ENCODE measurements at regions not wholly inside any gene's neighbourhood (a gene's known extent, or its start where the extent isn't known, plus 50 kb on each side); places are given as distances from the start of the nearest gene placed in this dataset.

- Histone ChIP-seq H4K20me1 (ENCODE audit: insufficient read depth, low read depth, low read length) (no peaks in the 10 kb centered on the region), H3K27ac (ENCODE audit: low read length) (no peak overlapping the region), H3K4me3 (ENCODE audit: low read length) (no peak overlapping the region), H3K9me3 (ENCODE audit: low read length) (no peaks in the 10 kb centered on the region), H3K4me1 (ENCODE audit: low read length) (no peaks in the 10 kb centered on the region), H3K27me3 (ENCODE audit: low read length) (no peaks in the 10 kb centered on the region), H3K4me2 (ENCODE audit: low read depth, low read length, poor library complexity, severe bottlenecking) (no peak overlapping the region), H3K9ac (ENCODE audit: low read length) (no peak overlapping the region), H3K36me3 (ENCODE audit: insufficient read depth, low read length) (no peaks in the 10 kb centered on the region), H3K9me2 (replicated peaks; ENCODE audit: insufficient read depth, low read length) (no peaks in the 10 kb centered on the region), H3K79me2 (ENCODE audit: low read length) (no peaks in the 10 kb centered on the region), H2AFZ (ENCODE audit: low read length) (no peak overlapping the region)
- no peak for DNase-seq
These were observed 162.5 kb downstream of the MED10 start for GRCh38 chr5:6215891-6216290.

DNA sequence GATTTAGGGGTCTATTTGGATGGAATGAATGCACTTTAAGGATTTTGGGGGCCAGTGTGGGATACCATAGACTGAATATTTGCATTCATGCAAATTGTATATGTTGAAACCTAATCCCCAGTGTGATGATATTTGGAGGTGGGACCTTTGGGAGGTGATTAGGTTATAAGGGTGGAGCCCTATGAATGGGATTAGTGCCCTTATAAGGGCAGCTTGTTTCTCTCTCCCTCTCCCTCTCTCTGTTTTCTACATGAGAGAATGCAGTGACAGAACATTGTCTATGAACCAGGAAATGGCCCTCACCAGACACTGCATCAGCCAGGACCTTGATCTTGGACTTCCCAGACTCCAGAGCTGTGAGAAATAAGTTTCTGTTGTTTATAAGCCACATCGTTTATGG is 166.1 kb downstream of the MED10 start:
- Histone ChIP-seq H3K27ac (ENCODE audit: low read length) (no peak overlapping the region), H3K36me3 (ENCODE audit: insufficient read depth, low read length) (no peaks in the 10 kb centered on the region), H3K27me3 (ENCODE audit: low read length) (no peaks in the 10 kb centered on the region), H3K9me3 (ENCODE audit: low read length) (no peaks in the 10 kb centered on the region), H3K4me3 (ENCODE audit: low read length) (no peak overlapping the region), H2AFZ (ENCODE audit: low read length) (no peak overlapping the region), H3K4me1 (ENCODE audit: low read length) (no peaks in the 10 kb centered on the region), H4K20me1 (ENCODE audit: insufficient read depth, low read depth, low read length) (no peaks in the 10 kb centered on the region), H3K9me2 (replicated peaks; ENCODE audit: insufficient read depth, low read length) (no peaks in the 10 kb centered on the region), H3K79me2 (ENCODE audit: low read length) (no peaks in the 10 kb centered on the region), H3K9ac (ENCODE audit: low read length) (no peak overlapping the region), H3K4me2 (ENCODE audit: low read depth, low read length, poor library complexity, severe bottlenecking) (no peak overlapping the region)
- no peak for DNase-seq

GRCh38 chr5:6206501-6206900 is 171.8 kb downstream of the MED10 start:
- no peaks in the 10 kb centered on the region for H3K9me2 ChIP-seq (replicated peaks; ENCODE audit: insufficient read depth, low read length)
- no peak overlapping the region for H3K4me2 ChIP-seq (ENCODE audit: low read depth, low read length, poor library complexity, severe bottlenecking)
- no peaks in the 10 kb centered on the region for H3K79me2 ChIP-seq (ENCODE audit: low read length)
- H2AFZ ChIP-seq (ENCODE audit: low read length) = no peak overlapping the region
- no peaks in the 10 kb centered on the region for H4K20me1 ChIP-seq (ENCODE audit: insufficient read depth, low read depth, low read length)
- H3K9me3 ChIP-seq (ENCODE audit: low read length) = no peaks in the 10 kb centered on the region
- H3K27ac ChIP-seq (ENCODE audit: low read length) = no peak overlapping the region
- no peaks in the 10 kb centered on the region for H3K27me3 ChIP-seq (ENCODE audit: low read length)
- H3K4me3 ChIP-seq (ENCODE audit: low read length) = no peak overlapping the region
- H3K36me3 ChIP-seq (ENCODE audit: insufficient read depth, low read length) = no peaks in the 10 kb centered on the region
- no peak overlapping the region for H3K9ac ChIP-seq (ENCODE audit: low read length)
- DNase-seq = no peak
- H3K4me1 ChIP-seq (ENCODE audit: low read length) = no peaks in the 10 kb centered on the region

- no peaks in the 10 kb centered on the region for H3K9me2 ChIP-seq (replicated peaks; ENCODE audit: insufficient read depth, low read length)
- no peaks in the 10 kb centered on the region for H4K20me1 ChIP-seq (ENCODE audit: insufficient read depth, low read depth, low read length)
- H3K4me1 ChIP-seq (ENCODE audit: low read length) = no peaks in the 10 kb centered on the region
- H3K27ac ChIP-seq (ENCODE audit: low read length) = no peak overlapping the region
- no peak overlapping the region for H2AFZ ChIP-seq (ENCODE audit: low read length)
- H3K27me3 ChIP-seq (ENCODE audit: low read length) = no peaks in the 10 kb centered on the region
- no peaks in the 10 kb centered on the region for H3K36me3 ChIP-seq (ENCODE audit: insufficient read depth, low read length)
- H3K9me3 ChIP-seq (ENCODE audit: low read length) = no peaks in the 10 kb centered on the region
- no peak overlapping the region for H3K9ac ChIP-seq (ENCODE audit: low read length)
- DNase-seq = no peak
- no peak overlapping the region for H3K4me2 ChIP-seq (ENCODE audit: low read depth, low read length, poor library complexity, severe bottlenecking)
- no peaks in the 10 kb centered on the region for H3K79me2 ChIP-seq (ENCODE audit: low read length)
- no peak overlapping the region for H3K4me3 ChIP-seq (ENCODE audit: low read length)
These were observed 175.4 kb downstream of the MED10 start for GRCh38 chr5:6202968-6203365.

- Histone ChIP-seq H3K36me3 (ENCODE audit: insufficient read depth, low read length) (no peaks in the 10 kb centered on the region), H3K9ac (ENCODE audit: low read length) (no peak overlapping the region), H3K9me3 (ENCODE audit: low read length) (no peaks in the 10 kb centered on the region), H3K9me2 (replicated peaks; ENCODE audit: insufficient read depth, low read length) (no peaks in the 10 kb centered on the region), H2AFZ (ENCODE audit: low read length) (no peak overlapping the region), H4K20me1 (ENCODE audit: insufficient read depth, low read depth, low read length) (no peaks in the 10 kb centered on the region), H3K27ac (ENCODE audit: low read length) (no peak overlapping the region), H3K27me3 (ENCODE audit: low read length) (no peaks in the 10 kb centered on the region), H3K4me3 (ENCODE audit: low read length) (no peak overlapping the region), H3K4me1 (ENCODE audit: low read length) (no peaks in the 10 kb centered on the region), H3K79me2 (ENCODE audit: low read length) (no peaks in the 10 kb centered on the region), H3K4me2 (ENCODE audit: low read depth, low read length, poor library complexity, severe bottlenecking) (no peak overlapping the region)
- DNase-seq = peak; percentile 44
These were observed 176.0 kb downstream of the MED10 start for GRCh38 chr5:6202149-6202967.

DNA sequence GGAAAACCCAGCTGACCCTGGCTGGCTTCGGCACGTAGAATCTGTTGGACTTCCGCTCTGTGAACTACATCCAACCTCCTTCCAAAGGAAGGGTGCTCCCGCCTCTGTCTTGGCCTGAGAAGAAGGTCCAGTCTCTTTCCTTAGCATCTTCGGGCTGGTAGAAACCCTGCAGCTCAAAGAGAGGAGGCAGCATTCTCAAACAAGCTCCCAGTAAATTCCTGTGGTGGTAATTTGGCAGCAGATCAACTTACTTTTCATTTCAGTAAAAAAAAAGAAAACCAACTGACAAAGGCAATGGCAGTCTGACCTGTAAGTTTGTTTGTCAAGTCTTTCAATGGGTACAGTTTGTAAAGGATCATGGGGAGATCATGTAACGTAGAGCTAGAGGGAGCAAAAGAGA is 176.7 kb downstream of the MED10 start:
- Histone ChIP-seq H3K4me1 (ENCODE audit: low read length) (no peaks in the 10 kb centered on the region), H3K9ac (ENCODE audit: low read length) (no peak overlapping the region), H2AFZ (ENCODE audit: low read length) (no peak overlapping the region), H4K20me1 (ENCODE audit: insufficient read depth, low read depth, low read length) (no peaks in the 10 kb centered on the region), H3K27ac (ENCODE audit: low read length) (no peak overlapping the region), H3K27me3 (ENCODE audit: low read length) (no peaks in the 10 kb centered on the region), H3K9me2 (replicated peaks; ENCODE audit: insufficient read depth, low read length) (no peaks in the 10 kb centered on the region), H3K4me3 (ENCODE audit: low read length) (no peak overlapping the region), H3K79me2 (ENCODE audit: low read length) (no peaks in the 10 kb centered on the region), H3K4me2 (ENCODE audit: low read depth, low read length, poor library complexity, severe bottlenecking) (no peak overlapping the region), H3K9me3 (ENCODE audit: low read length) (no peaks in the 10 kb centered on the region), H3K36me3 (ENCODE audit: insufficient read depth, low read length) (no peaks in the 10 kb centered on the region)
- no peak for DNase-seq

GRCh38 chr5:6198531-6198930 is 179.8 kb downstream of the MED10 start:
- no peaks in the 10 kb centered on the region for H3K9me3 ChIP-seq (ENCODE audit: low read length)

DNA sequence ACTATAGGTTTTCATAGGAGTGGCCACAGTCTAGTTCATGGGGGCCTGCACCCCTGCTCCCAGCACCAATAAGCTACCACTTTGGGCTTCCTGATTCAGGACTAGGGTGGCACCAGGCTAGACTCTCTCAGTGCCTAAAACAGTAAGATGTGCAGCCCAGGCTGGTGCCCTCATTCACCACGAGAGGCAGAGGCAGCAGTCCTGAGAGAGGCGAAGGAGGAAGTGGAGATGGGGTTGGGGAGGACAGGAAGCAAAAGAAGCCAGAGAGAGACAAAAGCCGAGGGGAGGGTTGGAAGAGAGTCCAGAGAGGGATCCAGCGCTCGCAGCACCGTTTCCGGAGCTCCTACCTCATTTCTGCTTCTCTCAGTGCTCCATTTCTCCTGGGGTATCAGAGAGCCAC is 180.9 kb downstream of the MED10 start:
- no peaks in the 10 kb centered on the region for H3K36me3 ChIP-seq (ENCODE audit: insufficient read depth, low read length)
- H4K20me1 ChIP-seq (ENCODE audit: insufficient read depth, low read depth, low read length) = no peaks in the 10 kb centered on the region
- no peaks in the 10 kb centered on the region for H3K9me2 ChIP-seq (replicated peaks; ENCODE audit: insufficient read depth, low read length)
- no peak overlapping the region for H3K27ac ChIP-seq (ENCODE audit: low read length)
- H2AFZ ChIP-seq (ENCODE audit: low read length) = no peak overlapping the region
- H3K4me2 ChIP-seq (ENCODE audit: low read depth, low read length, poor library complexity, severe bottlenecking) = no peak overlapping the region
- H3K79me2 ChIP-seq (ENCODE audit: low read length) = no peaks in the 10 kb centered on the region
- H3K4me1 ChIP-seq (ENCODE audit: low read length) = no peaks in the 10 kb centered on the region
- no peaks in the 10 kb centered on the region for H3K27me3 ChIP-seq (ENCODE audit: low read length)
- H3K9me3 ChIP-seq (ENCODE audit: low read length) = no peaks in the 10 kb centered on the region
- H3K9ac ChIP-seq (ENCODE audit: low read length) = no peak overlapping the region
- DNase-seq = no peak
- no peak overlapping the region for H3K4me3 ChIP-seq (ENCODE audit: low read length)

More at GRCh38 chr5:6198531-6198930, 179.8 kb downstream of the MED10 start:
- Histone ChIP-seq H3K4me3 (ENCODE audit: low read length) (no peak overlapping the region), H3K9ac (ENCODE audit: low read length) (no peak overlapping the region), H3K9me2 (replicated peaks; ENCODE audit: insufficient read depth, low read length) (no peaks in the 10 kb centered on the region), H3K36me3 (ENCODE audit: insufficient read depth, low read length) (no peaks in the 10 kb centered on the region), H3K4me2 (ENCODE audit: low read depth, low read length, poor library complexity, severe bottlenecking) (no peak overlapping the region), H3K27me3 (ENCODE audit: low read length) (no peaks in the 10 kb centered on the region), H4K20me1 (ENCODE audit: insufficient read depth, low read depth, low read length) (no peaks in the 10 kb centered on the region), H3K27ac (ENCODE audit: low read length) (no peak overlapping the region), H2AFZ (ENCODE audit: low read length) (no peak overlapping the region), H3K4me1 (ENCODE audit: low read length) (no peaks in the 10 kb centered on the region), H3K79me2 (ENCODE audit: low read length) (no peaks in the 10 kb centered on the region)
- no peak for DNase-seq
